NCI-H2227 (cell line): ENCODE measurements at regions not wholly inside any gene's neighbourhood (a gene's known extent, or its start where the extent isn't known, plus 50 kb on each side); places are given as distances from the start of the nearest gene placed in this dataset.
A peak's percentile ranks its signal among the peaks of the same experiment; 100 is the strongest.
"Not testable (repeated sequence)": the region's sequence is repeated elsewhere in the genome, so short reads cannot be mapped to it uniquely, and the experiment has no call there.

Experiments used
- DNase-seq: peaks from one replicate; lab custom pipeline; 2025; ENCODE audit not compliant: unreplicated experiment; lab: John Stamatoyannopoulos, UW

- DNase-seq, result no peak
Measured at GRCh38 chr1:29801561-29801973, 565.2 kb downstream of the PTPRU start.

GRCh38 chr1:29801003-29801402 lies 564.7 kb downstream of the PTPRU start:
- DNase-seq, result no peak

- no peak for DNase-seq
Measured at GRCh38 chr1:29800522-29800956, 564.2 kb downstream of the PTPRU start.

- DNase-seq, result no peak
Measured at GRCh38 chr1:29800120-29800519, 563.8 kb downstream of the PTPRU start.

GRCh38 chr1:29798699-29799566 lies 562.6 kb downstream of the PTPRU start:
- no peak for DNase-seq

GRCh38 chr1:29797125-29797524 lies 560.8 kb downstream of the PTPRU start:
- not testable (repeated sequence) for DNase-seq

GRCh38 chr1:29795965-29796364 lies 559.6 kb downstream of the PTPRU start:
- DNase-seq, result not testable (repeated sequence)

- DNase-seq, result no peak
Measured at GRCh38 chr1:29793653-29794348, 557.5 kb downstream of the PTPRU start.

- DNase-seq, result peak; percentile 80
Measured at GRCh38 chr1:29793101-29793546, 556.8 kb downstream of the PTPRU start.

- no peak for DNase-seq
Measured at GRCh38 chr1:29789910-29790247, 553.6 kb downstream of the PTPRU start.

GRCh38 chr1:29789221-29789909 lies 553.0 kb downstream of the PTPRU start:
- no peak for DNase-seq

GRCh38 chr1:29786791-29787732 lies 550.7 kb downstream of the PTPRU start:
- DNase-seq, result no peak

- DNase-seq, result no peak
Measured at GRCh38 chr1:29786195-29786594, 549.9 kb downstream of the PTPRU start.

GRCh38 chr1:29785554-29785953 lies 549.2 kb downstream of the PTPRU start:
- no peak for DNase-seq

GRCh38 chr1:29785137-29785527 lies 548.8 kb downstream of the PTPRU start:
- DNase-seq, result no peak

- no peak for DNase-seq
Measured at GRCh38 chr1:29784276-29785136, 548.2 kb downstream of the PTPRU start.

GRCh38 chr1:29783508-29784275 lies 547.4 kb downstream of the PTPRU start:
- DNase-seq, result no peak

GRCh38 chr1:29782846-29783507 lies 546.7 kb downstream of the PTPRU start:
- no peak for DNase-seq
